Heart left ventricle (tissue), 16 donors: ENCODE measurements at regions not wholly inside any gene's neighbourhood (a gene's known extent, or its start where the extent isn't known, plus 50 kb on each side); places are given as distances from the start of the nearest gene placed in this dataset.

ENCODE experiments used
- ATAC-seq, 4 donors: fragments of 200-7000 bp; cut with Tn5 transposase; one replicate each; pipeline ENCODE4 v1.9.1; 2020 to 2022; ENCODE audit warnings: moderate library complexity in 4 of 4, mild to moderate bottlenecking in 3 of 4, moderate number of reproducible peaks in 1 of 4
- DNase-seq, 5 donors: peaks; one replicate each; pipeline ENCODE4 v3.0.0-alpha.2; 2020
- H3K27ac ChIP-seq, 12 donors: fragments of 200-600 bp; sonication (generic) in 4 of 12; one replicate each; pipeline versions ENCODE4 v1.5.0 to v1.8.0; 2016 to 2022; ENCODE audit warnings: mild to moderate bottlenecking in 2 of 12
- H3K27me3 ChIP-seq, 9 donors: fragments of 200-600 bp; sonication (generic) in 2 of 9; one replicate each; pipeline versions ENCODE4 v1.5.1 to v1.8.0; 2016 to 2022; ENCODE audit warnings: mild to moderate bottlenecking in 3 of 9
- H3K36me3 ChIP-seq, 9 donors: fragments of 200-600 bp; sonication (generic) in 2 of 9; one replicate each; pipeline versions ENCODE4 v1.5.0 to v1.8.0; 2018 to 2022; ENCODE audit warnings: mild to moderate bottlenecking in 2 of 9
- H3K4me1 ChIP-seq, 12 donors: fragments of 200-600 bp; sonication (generic) in 4 of 12; one replicate each; pipeline versions ENCODE4 v1.5.0 to v1.8.0; 2016 to 2022; ENCODE audit warnings: mild to moderate bottlenecking in 3 of 12
- H3K4me3 ChIP-seq, 12 donors: fragments of 200-600 bp; sonication (generic) in 4 of 12; one replicate each; pipeline versions ENCODE4 v1.5.0 to v1.8.0; 2017 to 2022; ENCODE audit warnings: mild to moderate bottlenecking in 9 of 12, moderate library complexity in 4 of 12
- H3K9me3 ChIP-seq, 12 donors: fragments of 200-600 bp; sonication (generic) in 4 of 12; one replicate each; pipeline versions ENCODE4 v1.5.0 to v1.8.0; 2016 to 2022; ENCODE audit warnings: mild to moderate bottlenecking in 1 of 12
- CTCF ChIP-seq, 12 donors: fragments of 200-600 bp; sonication (generic) in 4 of 12; IDR thresholded peaks; one replicate each; pipeline versions ENCODE4 v1.5.0 to v1.8.0; 2018 to 2022; ENCODE audit warnings: antibody characterized with exemption in 12 of 12, mild to moderate bottlenecking in 5 of 12
- POLR2A ChIP-seq, 2 donors: fragments of 450-650 bp; IDR thresholded peaks; one replicate each; pipeline ENCODE4 v1.6.1; 2017; ENCODE audit warnings: antibody characterized with exemption in 2 of 2, mild to moderate bottlenecking in 2 of 2, moderate library complexity in 2 of 2
- WGBS, 4 donors: extraction: QIAGEN DNeasy Blood & Tissue Kit in 2 of 4; methylation state at CpG; one replicate each; pipeline versions ENCODE4 v1.1.5 to v1.1.7; 2013 to 2018; 5-methylcytosine and 5-hydroxymethylcytosine counted together
- intact Hi-C, 10 donors: fragments of 100-400 bp; cut with DNase I; formaldehyde crosslinking; loops; one replicate each; pipeline versions ENCODE4 v1.11.1 to v1.14.2; 2022
- donor health status: ischemic (EF 13 %, LVEDD 7.1; RV severe dilation, severe dysfunction).
- donor health status: healthy with polysubstance abuse.
- donor health status: DM: no; HTN: yes; CAD: no.
- donor health status: DM: no; HTN: no; CAD: no.
- donor health status: ischemic (EF 25% LVEDD 6.9; RV normal size, moderate dysfunction).
- donor health status: ischemic (EF 25% LVEDD 5.7; RV mildly dilated, moderate dysfunction).
- donor health status: healthy.
- donor health status: DM: yes; HTN: yes; CAD: no.
- donor health status: ischemic (EF 35%, LVEDD 5.7; RV mildly dilated, moderate dysfunction).
- donor health status: nonischemic (EF 11% LVEDD 7.7; RV severe dilation, severe dysfunction).
- donor health status: DM: yes; HTN: yes; CAD: no.
- donor health status: PGD.
- donor health status: ischemic (EF 29% LVEDD 5.4; RV normal size, mild dysfunction).
- donor health status: nonischemic (EF 23%, LVEDD 6.1; RV moderate dilation, normal function).

- no peaks in the 10 kb centered on the region for H3K4me1 ChIP-seq
- H3K36me3 ChIP-seq = no peaks in the 10 kb centered on the region
- ATAC-seq (no peak), DNase-seq (no peak)
- H3K27ac ChIP-seq = no peak overlapping the region
- WGBS, 4 donors = 70 to 86% (median 81%) methylated on average over 2 of the region's 2 CpGs
- intact Hi-C loops = no loop called here
- peaks cover 0 to 5% (median 0%) of the 10 kb centered on the region in 12 donors for H3K9me3 ChIP-seq
- H3K4me3 ChIP-seq = no peak overlapping the region
- no peaks in the 10 kb centered on the region for H3K27me3 ChIP-seq
- no peak for TF ChIP-seq CTCF (IDR thresholded peaks at IDR 0.05)
- no peak for TF ChIP-seq POLR2A (IDR thresholded peaks at IDR 0.05)
Observed at GRCh38 chr2:58313926-58314325, 72.8 kb upstream of the FANCL start.

GRCh38 chr2:58308435-58308834, 67.3 kb upstream of the FANCL start:
- intact Hi-C loops = loop anchor here in 1 of 10 donors (2.0 kb wide), 1 partner anchor 26 kb away; no protein-coding TSS in a partner anchor
- Histone ChIP-seq H3K4me3 (no peak overlapping the region), H3K9me3 (no peaks in the 10 kb centered on the region), H3K4me1 (no peaks in the 10 kb centered on the region), H3K27ac (no peak overlapping the region), H3K36me3 (no peaks in the 10 kb centered on the region), H3K27me3 (peaks cover 0 to 3% (median 0%) of the 10 kb centered on the region in 9 donors)
- ATAC-seq = no peak
- TF ChIP-seq CTCF (IDR thresholded peaks at IDR 0.05) = no peak
- no peak for TF ChIP-seq POLR2A (IDR thresholded peaks at IDR 0.05)
- no peak for DNase-seq

GRCh38 chr2:58304843-58305242, 63.7 kb upstream of the FANCL start:
- Histone ChIP-seq H3K27me3 (peaks cover 0 to 3% (median 0%) of the 10 kb centered on the region in 9 donors), H3K4me3 (no peak overlapping the region), H3K9me3 (peaks cover 0 to 3% (median 0%) of the 10 kb centered on the region in 12 donors), H3K36me3 (no peaks in the 10 kb centered on the region), H3K27ac (no peak overlapping the region), H3K4me1 (no peaks in the 10 kb centered on the region)
- ATAC-seq = no peak
- intact Hi-C loops = no loop called here
- TF ChIP-seq CTCF (IDR thresholded peaks at IDR 0.05) (no peak), POLR2A (IDR thresholded peaks at IDR 0.05) (no peak)
- DNase-seq = no peak

- H3K9me3 ChIP-seq = peaks cover 0 to 3% (median 0%) of the 10 kb centered on the region in 12 donors
- H3K4me1 ChIP-seq = no peaks in the 10 kb centered on the region
- intact Hi-C loops = no loop called here
- H3K27ac ChIP-seq = no peak overlapping the region
- H3K36me3 ChIP-seq = no peaks in the 10 kb centered on the region
- H3K4me3 ChIP-seq = no peak overlapping the region
- no peak for DNase-seq
- H3K27me3 ChIP-seq = peaks cover 0 to 11% (median 0%) of the 10 kb centered on the region in 9 donors
- 81 to 85% (median 83%) methylated on average over 1 of the region's 1 CpG for WGBS, 4 donors
- ATAC-seq = no peak
- no peak for TF ChIP-seq POLR2A (IDR thresholded peaks at IDR 0.05)
- no peak for TF ChIP-seq CTCF (IDR thresholded peaks at IDR 0.05)
Observed at GRCh38 chr2:58299123-58299522, 58.0 kb upstream of the FANCL start.
